ENCODE measurements at regions not wholly inside any gene's neighbourhood (a gene's known extent, or its start where the extent isn't known, plus 50 kb on each side); places are given as distances from the start of the nearest gene placed in this dataset.

DNA sequence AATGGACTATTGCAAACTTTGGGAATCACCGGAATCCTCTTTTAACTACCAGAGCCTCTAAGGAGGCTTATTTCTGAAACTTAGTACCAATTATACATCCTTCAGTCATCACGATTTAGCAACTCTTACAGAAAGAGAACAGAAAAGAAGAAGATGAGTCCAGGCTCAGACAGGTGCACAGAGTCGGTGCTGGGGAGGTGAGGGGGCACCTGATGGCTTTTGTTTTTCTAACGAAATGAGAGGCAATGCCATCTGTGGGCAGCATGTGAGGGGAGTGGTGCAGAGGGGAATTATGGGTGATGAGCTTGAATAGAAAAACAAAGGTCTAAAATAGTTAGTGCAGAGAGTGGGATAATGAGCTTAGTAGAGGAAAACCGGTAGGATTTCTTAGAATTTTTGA, 522.6 kb downstream of the CMPK2 start:
- no peak for TF ChIP-seq SIN3A (IDR thresholded peaks at IDR 0.05; ENCODE audit: borderline replicate concordance, low read depth, low read length)
- no peak for TF ChIP-seq TCF12 (IDR thresholded peaks at IDR 0.05)
- no peak for TF ChIP-seq RCOR1 (IDR thresholded peaks at IDR 0.05; ENCODE audit: low read length)
- no peak for TF ChIP-seq EP300 (IDR thresholded peaks at IDR 0.05; ENCODE audit: borderline replicate concordance in 1 of 2, low read depth in 1 of 2, low read length in 1 of 2)
- TF ChIP-seq, protein P1, sequence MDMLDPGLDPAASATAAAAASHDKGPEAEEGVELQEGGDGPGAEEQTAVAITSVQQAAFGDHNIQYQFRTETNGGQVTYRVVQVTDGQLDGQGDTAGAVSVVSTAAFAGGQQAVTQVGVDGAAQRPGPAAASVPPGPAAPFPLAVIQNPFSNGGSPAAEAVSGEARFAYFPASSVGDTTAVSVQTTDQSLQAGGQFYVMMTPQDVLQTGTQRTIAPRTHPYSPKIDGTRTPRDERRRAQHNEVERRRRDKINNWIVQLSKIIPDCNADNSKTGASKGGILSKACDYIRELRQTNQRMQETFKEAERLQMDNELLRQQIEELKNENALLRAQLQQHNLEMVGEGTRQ (IDR thresholded peaks at IDR 0.05; ENCODE audit: borderline replicate concordance, low read depth, low read length) = no peak
- no peak for TF ChIP-seq YY1 (IDR thresholded peaks at IDR 0.05; ENCODE audit: low read depth)
- TF ChIP-seq FOXM1 (IDR thresholded peaks at IDR 0.05; ENCODE audit: low read depth) = no peak
- TF ChIP-seq ELF1 (IDR thresholded peaks at IDR 0.05) = no peak
- no peak for TF ChIP-seq JUND (IDR thresholded peaks at IDR 0.05)
- no peak for TF ChIP-seq NRF1 (IDR thresholded peaks at IDR 0.05; ENCODE audit: low read depth, low read length)
- TF ChIP-seq RXRA (IDR thresholded peaks at IDR 0.05; ENCODE audit: borderline replicate concordance, low read depth) = no peak
- TF ChIP-seq RAD21 (IDR thresholded peaks at IDR 0.05; ENCODE audit: low read length) = no peak
- TF ChIP-seq TAF1 (IDR thresholded peaks at IDR 0.05; ENCODE audit: borderline replicate concordance, low read depth, low read length) = no peak
- TF ChIP-seq, protein P2, sequence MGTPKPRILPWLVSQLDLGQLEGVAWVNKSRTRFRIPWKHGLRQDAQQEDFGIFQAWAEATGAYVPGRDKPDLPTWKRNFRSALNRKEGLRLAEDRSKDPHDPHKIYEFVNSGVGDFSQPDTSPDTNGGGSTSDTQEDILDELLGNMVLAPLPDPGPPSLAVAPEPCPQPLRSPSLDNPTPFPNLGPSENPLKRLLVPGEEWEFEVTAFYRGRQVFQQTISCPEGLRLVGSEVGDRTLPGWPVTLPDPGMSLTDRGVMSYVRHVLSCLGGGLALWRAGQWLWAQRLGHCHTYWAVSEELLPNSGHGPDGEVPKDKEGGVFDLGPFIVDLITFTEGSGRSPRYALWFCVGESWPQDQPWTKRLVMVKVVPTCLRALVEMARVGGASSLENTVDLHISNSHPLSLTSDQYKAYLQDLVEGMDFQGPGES (IDR thresholded peaks at IDR 0.05; ENCODE audit: low read depth, low read length) = no peak
- TF ChIP-seq TEAD4 (IDR thresholded peaks at IDR 0.05; ENCODE audit: borderline replicate concordance, insufficient read depth) = no peak
- TF ChIP-seq MXI1 (IDR thresholded peaks at IDR 0.05; ENCODE audit: low read depth, low read length) = no peak
- no peak for TF ChIP-seq EZH2phosphoT487 (IDR thresholded peaks at IDR 0.05; ENCODE audit: borderline replicate concordance, low read depth)
- TF ChIP-seq SMC3 (IDR thresholded peaks at IDR 0.05; ENCODE audit: low read depth, low read length) = no peak

DNA sequence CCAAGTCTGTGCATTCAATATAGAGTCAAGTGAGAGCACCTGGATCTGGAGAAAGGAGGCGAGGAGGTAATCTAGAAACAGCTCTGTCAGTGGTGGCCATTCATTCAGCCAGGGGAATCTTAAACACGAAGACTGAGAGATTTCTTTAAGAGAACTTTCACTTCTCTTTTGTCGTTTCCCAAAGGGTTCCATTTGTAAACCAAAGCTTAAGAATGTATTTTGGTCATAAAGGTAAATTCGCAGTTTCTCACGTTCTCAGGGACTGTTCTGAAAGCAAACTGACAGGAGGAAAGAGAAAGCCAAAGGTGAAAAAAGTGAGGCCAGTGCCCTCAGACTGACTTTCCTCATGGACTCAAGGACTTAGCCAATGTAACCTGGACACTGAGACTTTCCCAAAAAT, 513.5 kb downstream of the CMPK2 start:
- H3K9me3 ChIP-seq = no peaks in the 10 kb centered on the region
- WGBS (ENCODE audit: low lambda C conversion rate) = 40% methylated on average over 5 of the region's 5 CpGs
- CTCF ChIA-PET = interaction anchor here (0.6 to 1.6 kb wide), 6 partner anchors 11 to 657 kb away, joined by 3 to 4 read pairs (median 3); no protein-coding TSS in a partner anchor
- no peaks in the 10 kb centered on the region for H3F3A ChIP-seq (replicated peaks; ENCODE audit: insufficient read depth)
- no peaks in the 10 kb centered on the region for H4K20me1 ChIP-seq (ENCODE audit: insufficient read depth)
- no peaks in the 10 kb centered on the region for H3K36me3 ChIP-seq (replicated peaks in 1 of 2; ENCODE audit: control insufficient read depth in 1 of 2, insufficient read depth in 2 of 2, low read length in 1 of 2)
- H3K79me2 ChIP-seq (ENCODE audit: insufficient read depth) = no peaks in the 10 kb centered on the region
- POLR2A ChIA-PET = no interaction called here
- no peak overlapping the region for H3K27ac ChIP-seq (ENCODE audit: low read depth in 2 of 2, low read length in 1 of 2)
- H2AFZ ChIP-seq (ENCODE audit: low read depth) = no peak overlapping the region
- H3K27me3 ChIP-seq (ENCODE audit: insufficient read depth) = no peaks in the 10 kb centered on the region
- TF ChIP-seq FOSL2 (IDR thresholded peaks at IDR 0.05; ENCODE audit: borderline replicate concordance, low read depth) (no peak), TAF1 (IDR thresholded peaks at IDR 0.05; ENCODE audit: borderline replicate concordance, low read depth, low read length) (no peak), MEF2A (IDR thresholded peaks at IDR 0.05; ENCODE audit: borderline replicate concordance, low read depth) (no peak)
- TF ChIP-seq, protein P3, sequence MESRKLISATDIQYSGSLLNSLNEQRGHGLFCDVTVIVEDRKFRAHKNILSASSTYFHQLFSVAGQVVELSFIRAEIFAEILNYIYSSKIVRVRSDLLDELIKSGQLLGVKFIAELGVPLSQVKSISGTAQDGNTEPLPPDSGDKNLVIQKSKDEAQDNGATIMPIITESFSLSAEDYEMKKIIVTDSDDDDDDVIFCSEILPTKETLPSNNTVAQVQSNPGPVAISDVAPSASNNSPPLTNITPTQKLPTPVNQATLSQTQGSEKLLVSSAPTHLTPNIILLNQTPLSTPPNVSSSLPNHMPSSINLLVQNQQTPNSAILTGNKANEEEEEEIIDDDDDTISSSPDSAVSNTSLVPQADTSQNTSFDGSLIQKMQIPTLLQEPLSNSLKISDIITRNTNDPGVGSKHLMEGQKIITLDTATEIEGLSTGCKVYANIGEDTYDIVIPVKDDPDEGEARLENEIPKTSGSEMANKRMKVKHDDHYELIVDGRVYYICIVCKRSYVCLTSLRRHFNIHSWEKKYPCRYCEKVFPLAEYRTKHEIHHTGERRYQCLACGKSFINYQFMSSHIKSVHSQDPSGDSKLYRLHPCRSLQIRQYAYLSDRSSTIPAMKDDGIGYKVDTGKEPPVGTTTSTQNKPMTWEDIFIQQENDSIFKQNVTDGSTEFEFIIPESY (IDR thresholded peaks at IDR 0.05; ENCODE audit: borderline replicate concordance, low read depth) = no peak
- TF ChIP-seq, protein P2 (IDR thresholded peaks at IDR 0.05; ENCODE audit: low read depth, low read length) = no peak
- H3K4me3 ChIP-seq (ENCODE audit: low read depth in 2 of 2, low read length in 1 of 2) = no peak overlapping the region
- no peak overlapping the region for H3K9ac ChIP-seq
- no peak overlapping the region for H3K4me2 ChIP-seq
- H3K9me2 ChIP-seq = no peaks in the 10 kb centered on the region
- H3K4me1 ChIP-seq (ENCODE audit: control insufficient read depth in 1 of 2, insufficient read depth in 2 of 2, low read depth in 1 of 2, low read length in 1 of 2) = peaks cover 0 to 2% of the 10 kb centered on the region in 2 experiments; a peak in 1 of 4 replicates
- no peak for DNase-seq

More for the DNA sequence above, 522.6 kb downstream of the CMPK2 start:
- Histone ChIP-seq H3K79me2 (ENCODE audit: insufficient read depth) (no peaks in the 10 kb centered on the region), H3K9me3 (no peaks in the 10 kb centered on the region), H2AFZ (ENCODE audit: low read depth) (no peak overlapping the region), H3K27ac (ENCODE audit: low read depth in 2 of 2, low read length in 1 of 2) (no peak overlapping the region), H3K4me1 (ENCODE audit: control insufficient read depth in 1 of 2, insufficient read depth in 2 of 2, low read depth in 1 of 2, low read length in 1 of 2) (no peaks in the 10 kb centered on the region; a peak in 1 of 4 replicates), H3F3A (replicated peaks; ENCODE audit: insufficient read depth) (no peaks in the 10 kb centered on the region), H3K27me3 (ENCODE audit: insufficient read depth) (no peaks in the 10 kb centered on the region), H3K9ac (no peak overlapping the region), H3K4me3 (ENCODE audit: low read depth in 2 of 2, low read length in 1 of 2) (no peak overlapping the region), H3K36me3 (replicated peaks in 1 of 2; ENCODE audit: control insufficient read depth in 1 of 2, insufficient read depth in 2 of 2, low read length in 1 of 2) (no peaks in the 10 kb centered on the region), H4K20me1 (ENCODE audit: insufficient read depth) (no peaks in the 10 kb centered on the region), H3K9me2 (no peaks in the 10 kb centered on the region), H3K4me2 (no peak overlapping the region)
- 34% methylated on average over 5 of the region's 5 CpGs for WGBS (ENCODE audit: low lambda C conversion rate)
- POLR2A ChIA-PET = no interaction called here
- CTCF ChIA-PET = interaction anchor here (1.1 kb wide), 1 partner anchor 10 kb away, joined by 4 read pairs; no protein-coding TSS in a partner anchor
- no peak for DNase-seq

Measured in SK-N-SH (cell line).